GM10248 (cell line): ENCODE measurements at regions not wholly inside any gene's neighbourhood (a gene's known extent, or its start where the extent isn't known, plus 50 kb on each side); places are given as distances from the start of the nearest gene placed in this dataset.

ENCODE experiments used
- CTCF ChIA-PET: fragments of 300-600 bp; sonication (Branson Sonifier 250); formaldehyde crosslinking; extraction: SDS; loops from one replicate; lab custom pipeline; 2021; ENCODE audit warnings: antibody characterized with exemption; lab: Yijun Ruan, JAX
- POLR2A ChIA-PET: fragments of 350-650 bp; sonication (Branson Sonifier 250); formaldehyde crosslinking; extraction: SDS; loops from one replicate; lab custom pipeline; 2020; ENCODE audit warnings: antibody characterized with exemption; lab: Yijun Ruan, JAX
- DNase-seq: peaks from one replicate; pipeline ENCODE4 v3.0.0; 2012; ENCODE audit errors: extremely low spot score
- CTCF ChIP-seq: IDR thresholded peaks from 2 replicates; pipeline ENCODE4 v1.5.1; 2012; ENCODE audit warnings: mild to moderate bottlenecking, low read depth; ENCODE audit errors: extremely low read depth, missing control alignments, control extremely low read depth

GRCh38 chr3:82506204-82506603 lies 744.8 kb upstream of the GBE1 start:
- ChIA-PET CTCF (interaction anchor here (0.8 kb wide), 1 partner anchor 9 kb away, joined by 3 read pairs; no protein-coding TSS in a partner anchor), POLR2A (no interaction called here)
- no peak for TF ChIP-seq CTCF
- DNase-seq: no peak

GRCh38 chr3:82505079-82505756 lies 743.8 kb upstream of the GBE1 start:
- no peak for DNase-seq
- ChIA-PET CTCF (no interaction called here), POLR2A (no interaction called here)
- TF ChIP-seq CTCF: no peak

GRCh38 chr3:82498186-82498585 lies 736.7 kb upstream of the GBE1 start:
- no peak for TF ChIP-seq CTCF
- no peak for DNase-seq
- ChIA-PET CTCF (interaction anchor here (1.6 kb wide), 1 partner anchor 12 kb away, joined by 6 read pairs; no protein-coding TSS in a partner anchor), POLR2A (no interaction called here)

- DNase-seq: no peak
- TF ChIP-seq CTCF: peak; percentile 35
- POLR2A ChIA-PET: no interaction called here
- CTCF ChIA-PET: interaction anchor here (0.8 to 1.6 kb wide), 3 partner anchors 10 to 155 kb away, joined by 3 to 5 read pairs (median 4); no protein-coding TSS in a partner anchor
These were observed 735.6 kb upstream of the GBE1 start for GRCh38 chr3:82496890-82497560.

GRCh38 chr3:82495655-82496054 lies 734.2 kb upstream of the GBE1 start:
- ChIA-PET CTCF (no interaction called here), POLR2A (no interaction called here)
- no peak for DNase-seq
- no peak for TF ChIP-seq CTCF

GRCh38 chr3:82494977-82495489 lies 733.6 kb upstream of the GBE1 start:
- POLR2A ChIA-PET: no interaction called here
- CTCF ChIA-PET: no interaction called here
- DNase-seq: no peak
- TF ChIP-seq CTCF: no peak
